Endothelial cell of umbilical vein (primary cell): ENCODE measurements at regions not wholly inside any gene's neighbourhood (a gene's known extent, or its start where the extent isn't known, plus 50 kb on each side); places are given as distances from the start of the nearest gene placed in this dataset.

Experiments
- CTCF ChIP-seq, 2 donors: IDR thresholded peaks; 1 replicate in 1 of 2; 2 replicates in 1 of 2; pipeline ENCODE4 v1.5.1; 2011; ENCODE audit warnings: low read length in 2 of 2, mild to moderate bottlenecking in 2 of 2, moderate library complexity in 2 of 2, control low read depth in 1 of 2, inconsistent platforms in 1 of 2, low read depth in 1 of 2; ENCODE audit not compliant: insufficient read depth in 1 of 2; ENCODE audit errors: extremely low read depth in 1 of 2
- EZH2 ChIP-seq: IDR thresholded peaks from 2 replicates; pipeline ENCODE4 v1.6.1; 2012; ENCODE audit warnings: borderline replicate concordance, low read depth, mild to moderate bottlenecking, moderate library complexity, low read length, inconsistent platforms; ENCODE audit not compliant: severe bottlenecking
- POLR2A ChIP-seq: IDR thresholded peaks from 2 replicates; pipeline ENCODE4 v1.6.1; 2012; ENCODE audit warnings: low read depth, mild to moderate bottlenecking, control low read depth, low read length
- POLR2AphosphoS5 ChIP-seq: IDR thresholded peaks from 2 replicates; pipeline ENCODE4 v1.6.1; 2012; ENCODE audit warnings: low read depth, mild to moderate bottlenecking, control low read depth, low read length, moderate library complexity; ENCODE audit not compliant: insufficient read depth

GRCh38 chr14:66248256-66248655 lies 237.9 kb upstream of the CCDC196 start:
- TF ChIP-seq CTCF (IDR thresholded peaks at IDR 0.05; ENCODE audit: extremely low read depth in 1 of 2, insufficient read depth in 1 of 2, low read depth in 1 of 2, low read length in 2 of 2) (no peak), POLR2A (no peak), POLR2AphosphoS5 (no peak), EZH2 (no peak)
